Limb (tissue), 2 donors: ENCODE measurements at regions not wholly inside any gene's neighbourhood (a gene's known extent, or its start where the extent isn't known, plus 50 kb on each side); places are given as distances from the start of the nearest gene placed in this dataset.
"Not testable (repeated sequence)": the region's sequence is repeated elsewhere in the genome, so short reads cannot be mapped to it uniquely, and the experiment has no call there.

Source experiments
- DNase-seq, 2 donors: peaks; one replicate each; pipeline ENCODE4 v3.0.0-alpha.2; 2016; ENCODE audit errors: extremely low spot score in 2 of 2

DNA sequence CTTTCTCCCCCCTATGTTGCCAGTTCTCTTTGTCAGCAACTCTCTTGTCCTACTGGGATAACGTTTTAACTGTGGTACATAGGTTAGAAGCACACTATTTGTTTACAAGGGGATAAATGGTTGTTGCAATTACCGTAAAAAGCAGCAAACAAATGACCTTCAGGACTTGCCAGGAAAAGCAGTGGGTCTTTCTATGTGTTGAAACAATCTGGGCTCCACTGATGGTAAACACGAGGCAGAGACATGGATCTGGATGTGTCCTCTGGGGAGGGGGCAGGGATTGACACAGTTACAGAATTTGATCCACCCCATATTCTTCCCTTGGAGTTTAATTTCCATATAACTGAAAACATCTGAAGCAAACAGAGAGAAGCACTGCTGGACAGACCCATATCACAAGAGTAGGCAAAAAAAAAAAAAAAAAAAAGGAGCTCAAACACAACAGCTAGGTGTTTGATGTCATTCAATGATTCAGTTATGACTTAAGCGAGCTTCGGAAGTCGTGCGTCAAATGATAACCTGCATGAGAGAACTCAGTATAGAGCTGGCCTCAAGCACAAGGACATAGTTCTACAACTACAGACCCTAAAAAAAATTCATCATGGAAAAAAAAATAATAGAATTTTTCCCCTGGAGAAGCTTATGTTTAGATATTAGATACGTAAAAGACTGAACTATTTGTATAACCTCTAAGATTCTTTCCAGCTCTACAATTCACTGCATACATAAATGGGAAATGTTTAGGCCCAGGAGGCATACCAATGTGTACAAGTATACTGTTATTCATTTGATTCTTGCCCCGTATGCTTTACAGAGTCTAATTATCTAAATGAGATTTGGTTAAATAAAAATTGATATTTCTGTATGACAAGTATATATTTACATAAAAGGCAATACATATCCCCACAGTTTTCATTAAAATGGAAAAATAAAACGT is 127.7 kb downstream of the ALDH8A1 start:
- no peak for DNase-seq

DNA sequence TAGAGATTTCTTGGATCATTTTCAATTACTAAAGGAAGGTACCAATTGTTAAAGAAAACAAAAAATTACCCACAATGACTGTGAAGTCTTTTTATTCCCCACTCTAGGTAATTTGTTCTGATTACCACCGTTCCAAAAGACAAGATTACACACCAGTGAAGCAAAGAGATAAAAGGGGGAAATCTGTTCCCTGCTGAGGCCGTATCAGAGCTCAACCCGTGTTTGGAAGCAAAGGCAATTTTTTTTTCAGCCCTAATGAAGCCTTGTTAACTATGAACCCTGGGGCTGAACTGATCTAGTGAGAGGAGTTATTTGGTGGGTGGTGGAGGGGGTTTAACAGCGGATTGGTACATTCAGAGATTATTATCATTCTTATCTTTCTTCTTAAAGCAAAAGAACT is 128.5 kb downstream of the ALDH8A1 start:
- no peak for DNase-seq

DNA sequence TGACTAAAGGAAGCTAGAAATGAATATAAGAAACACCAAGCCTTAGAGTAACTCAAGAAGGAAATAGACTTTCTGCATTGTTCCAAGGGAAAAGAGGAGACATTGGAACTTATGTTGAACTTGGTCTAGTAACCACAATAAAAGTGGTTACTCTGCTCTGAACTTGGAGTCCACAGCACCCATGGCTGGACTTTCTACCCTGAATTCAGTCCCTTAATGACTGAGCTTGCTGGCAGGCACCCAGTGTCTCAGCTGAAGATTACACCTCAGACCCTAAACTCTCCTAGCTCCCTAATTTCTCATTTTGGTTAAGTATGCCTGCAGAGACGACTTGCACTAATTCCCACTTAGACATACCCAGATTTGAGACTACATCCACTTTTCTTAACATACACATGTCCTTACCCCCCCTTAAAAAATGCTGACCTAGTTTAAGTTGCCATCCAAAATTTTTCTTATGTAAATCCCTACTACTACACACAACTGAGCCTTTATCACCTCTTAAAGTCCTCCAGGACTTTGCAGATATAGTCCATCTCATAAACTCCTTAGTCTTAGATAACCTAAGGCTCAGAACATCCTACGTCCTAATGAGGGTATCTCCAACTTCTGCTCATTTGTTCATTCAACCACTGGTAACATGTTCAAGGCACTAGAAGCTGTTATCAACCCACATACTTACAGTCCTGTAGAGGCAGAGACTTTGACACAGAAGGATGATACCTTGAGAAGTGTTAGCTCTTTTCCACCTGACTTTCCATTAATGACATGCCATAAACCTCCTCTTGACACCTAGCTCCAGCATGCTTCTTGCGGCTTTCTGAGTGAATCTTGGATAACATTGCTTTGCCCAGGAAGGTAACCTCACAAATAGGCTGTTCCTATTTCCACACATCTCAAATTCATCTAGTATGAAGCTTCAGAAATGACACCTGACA is 129.8 kb downstream of the ALDH8A1 start:
- no peak for DNase-seq

DNA sequence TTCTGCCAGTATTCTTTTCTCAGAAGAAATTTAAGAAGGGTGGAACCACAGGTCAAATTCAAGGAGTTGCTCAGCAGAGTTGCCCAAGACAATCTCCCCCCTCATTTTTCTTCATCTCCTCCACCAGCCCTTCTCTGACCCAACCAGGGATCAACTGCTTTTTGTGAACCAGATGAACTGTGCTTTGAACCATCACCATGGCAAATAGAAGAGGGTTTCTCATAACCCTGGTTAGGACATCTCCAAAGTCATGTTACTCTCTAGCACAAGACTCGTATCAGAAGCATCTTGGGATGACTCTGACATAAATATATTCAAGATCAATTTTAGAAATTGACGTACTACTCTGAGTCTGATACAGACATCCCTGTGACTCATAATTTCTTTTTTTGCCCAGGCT is 130.7 kb downstream of the ALDH8A1 start:
- no peak for DNase-seq

DNA sequence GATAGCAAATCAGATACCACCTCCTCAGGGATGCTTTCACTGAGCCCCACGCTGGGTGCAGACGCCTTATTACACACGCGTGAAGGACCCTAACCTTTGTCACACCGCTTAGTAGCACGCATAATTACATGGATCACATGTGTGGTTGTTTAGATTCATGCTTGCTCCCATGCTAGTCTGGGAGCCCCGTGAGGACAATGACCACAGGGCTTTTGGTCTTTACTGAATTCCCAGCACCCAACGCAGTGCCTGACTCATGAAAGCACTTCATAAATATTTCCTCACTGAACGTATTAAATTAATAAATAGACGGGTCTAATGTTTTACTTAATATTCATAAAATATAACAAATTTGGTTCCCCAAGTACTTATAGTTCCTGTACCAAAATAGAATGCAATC is 132.5 kb downstream of the ALDH8A1 start:
- no peak for DNase-seq

DNA sequence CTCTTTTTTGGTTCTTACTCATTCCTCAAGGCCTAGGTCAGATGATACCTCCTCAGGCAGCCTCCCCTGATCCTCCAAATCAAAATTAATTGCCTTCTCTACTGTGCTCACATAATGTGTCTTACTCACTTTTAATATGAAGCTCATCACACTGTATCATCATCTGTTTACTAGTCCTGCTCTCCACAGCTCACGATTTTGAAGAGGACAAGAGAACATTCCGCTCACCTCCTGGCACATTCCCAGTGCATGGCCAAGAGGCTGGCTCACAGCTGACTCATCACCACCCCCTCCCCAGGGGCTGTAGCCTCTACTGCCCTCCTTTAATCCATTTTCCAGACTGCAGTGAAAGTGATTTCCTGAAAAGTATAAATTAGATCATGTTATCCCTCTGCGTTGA is 133.1 kb downstream of the ALDH8A1 start:
- DNase-seq, result no peak

DNA sequence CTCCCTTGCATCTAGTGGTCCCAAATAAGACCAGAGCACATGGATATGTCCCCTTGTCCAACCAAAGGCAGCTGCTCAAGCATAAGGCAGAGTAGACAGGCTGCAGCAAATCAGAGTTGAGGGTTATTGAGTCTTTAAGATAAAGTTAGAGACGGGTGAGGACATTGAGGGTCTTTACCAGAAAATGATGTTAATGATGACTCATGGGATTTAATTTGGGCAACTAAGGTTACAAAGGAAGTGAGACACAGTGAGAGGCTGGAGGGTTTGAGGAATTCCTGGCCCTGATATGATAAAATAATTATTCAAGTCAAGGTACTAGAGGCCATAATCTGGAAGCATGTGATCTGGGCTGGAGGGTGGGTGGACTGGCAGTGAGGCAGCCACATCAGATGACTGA is 133.6 kb downstream of the ALDH8A1 start:
- no peak for DNase-seq

DNA sequence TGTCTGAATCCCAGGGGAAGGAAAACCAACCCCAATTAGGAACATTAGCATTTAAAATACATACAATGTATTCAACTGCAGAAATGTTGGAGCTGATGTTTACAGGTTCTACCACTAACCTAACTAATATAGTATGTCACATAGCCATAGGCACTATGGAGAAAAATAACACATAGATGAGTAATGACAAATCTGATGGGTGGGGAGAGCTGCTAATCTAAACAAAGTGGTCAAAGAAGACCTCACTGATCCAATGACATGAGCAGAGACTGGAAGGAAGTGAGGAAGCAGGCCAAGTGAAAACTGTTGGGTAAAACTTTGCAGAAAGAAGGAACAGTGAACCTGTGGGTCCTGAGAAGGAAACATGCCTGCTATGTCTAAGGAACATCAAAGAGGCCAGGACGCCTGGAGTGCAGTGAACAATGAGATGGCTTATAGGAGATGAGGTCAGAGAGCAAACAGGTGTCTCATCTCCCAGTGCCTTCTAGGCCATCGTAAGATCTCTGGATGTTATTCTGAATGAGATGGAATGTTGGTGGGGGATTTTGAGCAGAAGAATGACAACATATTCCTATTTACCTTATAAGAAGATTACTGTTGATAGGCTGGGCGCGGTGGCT is 135.7 kb downstream of the ALDH8A1 start:
- no peak for DNase-seq

DNA sequence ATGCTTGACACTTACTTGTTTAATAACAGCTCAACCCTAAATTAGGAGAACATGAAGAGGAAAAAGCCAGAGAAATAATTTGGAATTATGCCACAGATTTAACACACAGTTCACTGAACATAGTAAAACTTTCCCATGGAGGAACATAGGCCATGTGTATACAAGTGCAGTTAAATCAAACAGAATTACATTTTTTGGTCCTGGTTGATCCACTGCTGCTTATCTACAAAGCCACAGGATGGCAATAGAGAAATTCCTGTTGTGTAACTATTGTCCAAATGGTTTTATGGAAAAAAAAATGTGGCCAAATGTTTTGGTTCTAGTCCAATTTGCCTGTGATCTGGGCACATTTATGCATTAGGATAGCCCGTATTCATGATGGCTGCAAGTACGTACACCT is 136.8 kb downstream of the ALDH8A1 start:
- no peak for DNase-seq

DNA sequence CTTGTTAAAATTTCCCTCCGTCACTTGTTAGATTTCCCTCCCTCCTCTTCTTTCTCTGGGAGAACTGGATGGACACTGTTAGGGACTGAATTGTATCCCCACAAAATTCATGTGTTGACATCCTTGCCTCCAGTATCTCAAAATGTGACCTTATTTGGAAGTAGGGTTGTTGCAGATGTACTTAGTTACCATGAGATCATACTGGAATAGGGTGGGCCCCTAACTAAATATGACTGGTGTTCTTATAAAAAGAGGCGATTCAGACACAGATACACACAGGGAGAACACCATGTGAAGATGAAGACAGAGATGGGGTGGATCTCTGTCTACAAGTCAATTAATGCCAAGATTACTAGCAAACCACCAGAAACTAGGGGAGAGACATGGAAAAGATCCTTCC is 139.5 kb downstream of the ALDH8A1 start:
- no peak for DNase-seq

DNA sequence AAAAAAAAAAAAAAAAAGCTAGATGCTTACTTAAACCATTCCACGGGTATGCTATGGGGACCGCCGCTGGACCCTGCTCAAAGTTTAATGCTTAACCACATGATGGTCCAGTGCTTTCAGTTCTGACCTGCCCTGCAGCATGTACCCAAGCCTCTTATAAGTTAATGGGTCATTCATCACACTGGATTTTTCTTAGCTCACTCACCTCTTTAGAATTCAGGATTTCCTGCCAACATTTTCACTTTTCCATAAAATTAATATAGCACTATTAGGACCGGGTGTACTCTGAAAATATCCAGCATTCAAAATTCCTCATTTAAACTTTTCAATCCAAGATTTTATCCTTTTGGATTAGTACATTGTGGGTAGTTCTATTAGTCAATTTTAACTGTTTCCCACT is 140.8 kb downstream of the ALDH8A1 start:
- no peak for DNase-seq

DNA sequence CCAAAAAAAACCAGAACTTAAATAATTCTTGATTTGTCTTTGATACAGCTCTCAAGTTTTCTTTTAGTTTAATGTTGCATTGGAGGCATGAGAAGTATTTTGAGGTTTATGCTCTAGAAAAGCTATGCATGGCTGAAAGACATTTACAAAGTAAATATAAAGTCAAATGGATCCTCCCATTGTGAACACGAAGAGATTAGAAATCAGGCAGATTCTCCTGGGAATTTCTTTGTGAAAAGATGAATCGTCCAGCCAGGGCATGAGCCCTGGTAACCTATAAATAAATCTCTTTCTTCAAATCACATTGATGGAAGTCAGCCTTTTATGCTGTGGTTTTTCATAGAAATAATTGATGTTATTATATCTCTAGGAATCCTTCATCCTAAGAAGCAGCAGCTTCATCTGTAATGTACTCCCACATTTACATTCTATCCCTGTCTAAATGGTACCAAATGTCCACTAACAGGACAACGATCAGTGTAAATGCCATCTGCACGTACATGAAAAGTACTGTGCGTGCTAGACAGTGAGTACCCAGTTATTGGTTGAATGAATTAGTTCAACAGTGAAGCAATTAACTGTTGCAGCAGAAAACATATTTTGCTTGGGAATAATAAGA is 143.6 kb downstream of the ALDH8A1 start:
- DNase-seq, result no peak

DNA sequence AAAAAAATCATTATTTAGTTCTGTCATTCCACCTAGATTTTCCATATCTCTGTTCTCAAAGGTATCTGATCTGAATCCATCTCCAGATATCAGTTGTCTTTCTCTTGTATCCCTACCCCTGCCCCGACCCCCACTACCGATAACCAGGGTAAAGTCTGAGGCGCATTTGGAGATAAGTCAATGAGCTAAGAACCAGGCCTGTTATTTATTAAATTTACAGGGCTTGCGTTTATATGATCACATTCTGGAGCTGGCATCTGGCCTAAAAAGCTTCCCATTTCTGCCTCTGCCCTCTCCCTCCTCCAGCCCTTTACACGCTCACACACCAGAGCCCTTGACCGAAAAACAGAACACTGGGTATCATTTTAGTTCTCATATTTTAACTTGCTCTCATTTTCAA is 144.7 kb downstream of the ALDH8A1 start:
- no peak for DNase-seq

DNA sequence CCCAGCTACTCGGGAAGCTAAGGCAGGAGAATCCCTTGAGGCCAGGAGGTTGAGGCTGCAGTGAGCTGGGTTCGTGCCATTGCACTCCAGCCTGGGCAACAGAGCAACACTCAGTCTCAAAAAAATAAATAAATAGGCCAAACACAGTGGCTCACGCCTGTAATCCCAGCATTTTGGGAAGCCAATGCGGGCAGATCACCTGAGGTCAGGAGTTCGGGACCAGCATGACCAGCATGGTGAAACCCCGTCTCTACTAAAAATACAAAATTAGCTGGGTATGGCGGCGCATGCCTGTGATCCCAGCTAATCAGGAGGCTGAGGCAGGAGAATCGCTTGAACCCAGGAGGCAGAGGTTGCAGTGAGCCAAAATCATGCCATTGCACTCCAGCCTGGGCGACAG is 145.6 kb downstream of the ALDH8A1 start:
- DNase-seq, result not testable (repeated sequence)

DNA sequence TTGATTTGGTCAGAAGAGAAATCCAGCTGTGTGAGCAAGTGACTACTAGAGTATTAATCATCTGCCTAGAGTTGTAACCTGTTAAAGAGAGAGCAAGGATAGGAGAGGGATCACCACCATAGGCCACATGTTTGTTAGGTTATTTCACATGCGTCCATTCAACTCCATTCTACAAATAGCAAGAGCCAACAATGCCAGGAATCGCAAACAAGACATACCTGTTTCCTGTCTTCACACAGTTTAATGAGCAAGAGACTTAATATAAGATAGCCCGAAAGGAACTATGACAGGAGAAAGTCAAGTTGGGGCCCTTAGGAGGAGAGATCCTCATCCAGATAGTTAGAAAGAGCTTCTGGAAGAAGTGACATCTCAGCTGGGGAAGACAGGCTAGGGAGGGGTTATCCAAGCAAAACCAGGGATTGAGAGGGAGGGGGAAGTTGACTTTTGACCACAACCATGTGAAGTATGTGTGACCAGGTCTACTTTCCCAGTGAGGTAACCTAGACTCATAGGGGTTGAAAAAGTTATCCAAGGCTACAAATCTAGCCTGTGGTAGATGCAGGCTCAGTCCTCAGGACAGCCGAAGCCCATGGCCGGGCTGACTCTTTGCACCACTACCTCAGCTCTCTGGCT is 147.4 kb downstream of the ALDH8A1 start:
- no peak for DNase-seq

DNA sequence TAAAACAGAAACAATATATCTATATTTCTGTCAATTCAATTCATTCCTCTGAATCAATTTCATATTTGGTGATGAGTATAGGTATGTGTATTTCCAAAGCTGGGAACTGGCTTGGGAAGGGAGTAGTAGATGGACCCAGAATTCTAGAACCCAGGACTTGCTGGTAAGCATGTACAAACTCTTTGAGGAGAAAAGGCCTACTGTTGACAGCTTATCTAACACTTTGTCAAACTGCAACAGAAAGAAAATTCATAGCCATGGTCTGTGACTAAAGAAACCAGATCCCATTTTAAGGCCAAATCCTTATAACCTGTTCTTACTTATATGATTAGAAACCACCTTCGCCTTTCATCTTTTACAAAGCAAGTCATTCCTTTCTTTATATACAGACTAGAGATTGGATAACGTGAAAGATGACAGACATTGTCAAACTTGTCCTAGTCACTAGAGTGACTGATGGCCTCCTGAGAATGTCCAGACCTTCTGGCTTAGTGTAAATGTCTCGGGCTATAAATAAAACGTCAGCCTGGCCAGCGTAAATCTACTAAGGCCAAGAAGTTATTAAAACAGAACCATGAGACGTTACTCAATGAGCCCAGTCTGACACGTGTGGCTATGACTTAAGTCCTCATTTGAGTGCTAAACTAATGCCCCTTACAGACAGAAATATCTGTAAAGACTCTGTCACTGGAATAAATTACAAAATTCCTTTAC is 152.3 kb downstream of the ALDH8A1 start:
- no peak for DNase-seq

DNA sequence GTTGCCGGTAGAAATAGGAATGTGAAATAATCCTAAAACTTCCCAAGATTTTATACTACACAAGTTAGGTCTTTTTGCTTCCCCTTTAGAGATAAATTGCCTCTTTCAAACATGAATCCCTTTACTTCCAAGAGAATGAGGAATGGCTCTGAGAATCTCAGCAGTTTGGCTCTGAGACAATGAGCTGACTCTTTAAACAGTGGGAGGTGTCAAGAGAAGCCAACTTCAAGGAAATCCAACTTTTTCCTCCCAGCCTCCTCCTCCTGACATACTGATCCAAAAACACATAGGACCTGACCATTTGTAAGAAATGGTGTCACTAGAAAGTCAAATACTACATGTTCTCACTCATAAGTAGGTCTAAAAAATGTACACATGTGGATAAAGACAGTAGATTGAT is 154.2 kb downstream of the ALDH8A1 start:
- DNase-seq, result no peak

DNA sequence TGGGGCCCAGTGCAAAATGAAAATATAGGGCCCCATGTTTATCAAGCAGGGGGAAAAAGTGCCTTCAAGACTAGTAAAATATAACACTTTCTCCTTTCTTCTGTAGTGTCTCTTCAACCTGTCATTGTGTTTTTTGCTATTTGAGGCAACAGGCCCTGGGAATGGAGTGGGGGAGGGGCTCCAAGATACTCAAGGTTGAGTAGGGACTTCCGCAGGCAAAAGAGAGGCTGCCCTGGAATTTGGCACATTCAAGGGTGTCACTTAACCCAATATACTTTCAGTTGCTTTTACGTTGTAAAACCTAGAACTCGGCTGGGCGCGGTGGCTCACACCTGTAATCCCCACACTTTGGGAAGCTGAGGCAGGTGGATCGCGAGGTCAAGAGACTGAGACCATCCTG is 154.9 kb downstream of the ALDH8A1 start:
- no peak for DNase-seq

DNA sequence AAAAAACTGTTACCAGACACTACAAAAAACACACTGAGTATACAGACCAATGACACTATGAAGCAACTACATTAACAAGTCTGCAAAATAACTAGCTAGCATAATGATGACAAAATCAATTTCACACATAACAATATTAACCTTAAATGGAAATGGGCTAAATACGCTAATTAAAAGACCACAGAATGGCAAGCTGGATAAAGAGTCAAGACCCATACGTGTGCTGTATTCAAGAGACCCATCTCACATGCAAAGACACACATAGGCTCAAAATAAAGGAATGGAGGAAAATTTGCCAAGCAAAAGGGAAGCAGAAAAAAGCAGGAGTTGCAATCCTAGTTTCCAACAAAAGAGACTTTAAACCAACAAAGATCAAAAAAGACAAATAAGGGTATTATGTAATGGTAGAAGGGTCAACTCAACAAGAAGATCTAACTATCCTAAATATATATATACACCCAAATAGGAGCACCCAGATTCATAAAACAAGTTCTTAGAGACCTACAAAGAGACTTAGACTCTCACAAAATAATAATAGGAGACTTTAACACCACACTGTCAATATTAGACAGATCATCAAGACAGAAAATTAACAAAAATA is 158.6 kb downstream of the ALDH8A1 start:
- DNase-seq, result not testable (repeated sequence)
